CD4-positive, alpha-beta T cell treated with Interleukin-15 for 1 hour (primary cell): ENCODE measurements at regions not wholly inside any gene's neighbourhood (a gene's known extent, or its start where the extent isn't known, plus 50 kb on each side); places are given as distances from the start of the nearest gene placed in this dataset.
"Not testable (repeated sequence)": the region's sequence is repeated elsewhere in the genome, so short reads cannot be mapped to it uniquely, and the experiment has no call there.

ENCODE experiments used
- DNase-seq: peaks from one replicate; pipeline ENCODE4 v3.0.0-alpha.2; 2020

GRCh38 chr13:71382285-71382684 is 484.7 kb downstream of the DACH1 start:
- DNase-seq = no peak

- DNase-seq = no peak
Observed at GRCh38 chr13:71380191-71380590, 486.8 kb downstream of the DACH1 start.

- DNase-seq = no peak
Observed at GRCh38 chr13:71378961-71379905, 487.8 kb downstream of the DACH1 start.

- DNase-seq = no peak
Observed at GRCh38 chr13:71374471-71375049, 492.4 kb downstream of the DACH1 start.

GRCh38 chr13:71368336-71368735 is 498.7 kb downstream of the DACH1 start:
- DNase-seq = no peak

GRCh38 chr13:71360041-71360440 is 507.0 kb downstream of the DACH1 start:
- DNase-seq = no peak

- DNase-seq = no peak
Observed at GRCh38 chr13:71359641-71360040, 507.4 kb downstream of the DACH1 start.

GRCh38 chr13:71358218-71358617 is 508.8 kb downstream of the DACH1 start:
- no peak for DNase-seq

GRCh38 chr13:71355010-71355409 is 512.0 kb downstream of the DACH1 start:
- no peak for DNase-seq

- no peak for DNase-seq
Observed at GRCh38 chr13:71350886-71351285, 516.1 kb downstream of the DACH1 start.

GRCh38 chr13:71345856-71346255 is 521.1 kb downstream of the DACH1 start:
- DNase-seq = not testable (repeated sequence)

- DNase-seq = no peak
Observed at GRCh38 chr13:71339736-71340135, 527.3 kb downstream of the DACH1 start.

- DNase-seq = no peak
Observed at GRCh38 chr13:71339005-71339404, 528.0 kb downstream of the DACH1 start.

- DNase-seq = no peak
Observed at GRCh38 chr13:71338070-71338469, 528.9 kb downstream of the DACH1 start.

GRCh38 chr13:71327266-71327665 is 539.7 kb downstream of the DACH1 start:
- no peak for DNase-seq

GRCh38 chr13:71325556-71325955 is 541.4 kb downstream of the DACH1 start:
- no peak for DNase-seq

- no peak for DNase-seq
Observed at GRCh38 chr13:71323266-71323665, 543.7 kb downstream of the DACH1 start.

GRCh38 chr13:71320452-71320851 is 546.6 kb downstream of the DACH1 start:
- no peak for DNase-seq

- no peak for DNase-seq
Observed at GRCh38 chr13:71316792-71317363, 550.1 kb downstream of the DACH1 start.

- no peak for DNase-seq
Observed at GRCh38 chr13:71312923-71313322, 554.1 kb downstream of the DACH1 start.

GRCh38 chr13:71309905-71310304 is 557.1 kb downstream of the DACH1 start:
- no peak for DNase-seq

GRCh38 chr13:71306821-71307220 is 560.2 kb downstream of the DACH1 start:
- no peak for DNase-seq

GRCh38 chr13:71304861-71305260 is 562.1 kb downstream of the DACH1 start:
- no peak for DNase-seq

- no peak for DNase-seq
Observed at GRCh38 chr13:71303144-71303543, 563.9 kb downstream of the DACH1 start.
